Neutrophil (primary cell): ENCODE measurements at regions not wholly inside any gene's neighbourhood (a gene's known extent, or its start where the extent isn't known, plus 50 kb on each side); places are given as distances from the start of the nearest gene placed in this dataset.

Experiments
- H3K27ac ChIP-seq: fragments of 200-600 bp; sonication (generic); 2 replicates; pipeline ENCODE4 v1.5.1; 2016; ENCODE audit warnings: mild to moderate bottlenecking, moderate library complexity
- H3K27me3 ChIP-seq: fragments of 200-600 bp; sonication (generic); 2 replicates; pipeline ENCODE4 v1.6.0; 2016; ENCODE audit warnings: mild to moderate bottlenecking
- H3K36me3 ChIP-seq: fragments of 200-600 bp; sonication (generic); 2 replicates; pipeline ENCODE4 v1.5.1; 2017
- H3K4me1 ChIP-seq, 2 experiments: fragments of 200-600 bp in 1 of 2; sonication (generic) in 1 of 2; 1 replicate in 1 of 2; 2 replicates in 1 of 2; pipeline versions ENCODE4 v1.5.1 to v1.6.1; 2013 to 2016; ENCODE audit warnings: low read depth in 1 of 2, low read length in 1 of 2, mild to moderate bottlenecking in 1 of 2, moderate library complexity in 1 of 2; ENCODE audit not compliant: control insufficient read depth in 1 of 2, insufficient read depth in 1 of 2
- H3K4me3 ChIP-seq, 2 experiments: fragments of 200-600 bp in 1 of 2; sonication (generic) in 1 of 2; 1 replicate in 1 of 2; 2 replicates in 1 of 2; pipeline ENCODE4 v1.5.1; 2013 to 2016; ENCODE audit warnings: low read depth in 1 of 2, low read length in 1 of 2, mild to moderate bottlenecking in 1 of 2, moderate library complexity in 1 of 2
- H3K9me3 ChIP-seq: fragments of 200-600 bp; sonication (generic); 2 replicates; pipeline ENCODE4 v1.5.1; 2016
- TF ChIP-seq, protein P1 (sequence below): fragments of 200-600 bp; sonication (generic); IDR thresholded peaks from 2 replicates; pipeline ENCODE4 v1.5.1; 2016; ENCODE audit warnings: antibody characterized with exemption

DNA sequence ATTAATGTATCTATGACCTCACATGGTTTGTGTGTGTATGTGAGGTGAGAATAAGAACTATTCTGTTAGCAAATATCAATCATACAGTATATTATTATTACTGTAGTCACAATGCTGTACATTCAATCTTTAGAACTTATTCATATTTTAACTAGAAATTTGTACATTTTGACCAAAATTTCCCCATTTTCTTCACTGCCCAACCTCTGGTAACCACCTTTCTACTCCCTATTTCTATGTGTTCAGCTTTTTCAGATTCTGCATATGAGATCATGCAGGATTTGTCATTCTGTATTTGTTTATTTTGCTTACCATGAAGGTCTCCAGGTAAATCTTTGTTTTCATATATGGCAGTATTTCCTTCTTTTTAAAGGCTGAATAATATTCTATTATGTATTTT is 607.9 kb downstream of the SLCO4C1 start:
- Histone ChIP-seq H3K27ac (no peak overlapping the region), H3K4me1 (no peaks in the 10 kb centered on the region), H3K27me3 (no peaks in the 10 kb centered on the region), H3K36me3 (no peaks in the 10 kb centered on the region), H3K9me3 (no peaks in the 10 kb centered on the region), H3K4me3 (no peak overlapping the region)
- TF ChIP-seq, protein P1, sequence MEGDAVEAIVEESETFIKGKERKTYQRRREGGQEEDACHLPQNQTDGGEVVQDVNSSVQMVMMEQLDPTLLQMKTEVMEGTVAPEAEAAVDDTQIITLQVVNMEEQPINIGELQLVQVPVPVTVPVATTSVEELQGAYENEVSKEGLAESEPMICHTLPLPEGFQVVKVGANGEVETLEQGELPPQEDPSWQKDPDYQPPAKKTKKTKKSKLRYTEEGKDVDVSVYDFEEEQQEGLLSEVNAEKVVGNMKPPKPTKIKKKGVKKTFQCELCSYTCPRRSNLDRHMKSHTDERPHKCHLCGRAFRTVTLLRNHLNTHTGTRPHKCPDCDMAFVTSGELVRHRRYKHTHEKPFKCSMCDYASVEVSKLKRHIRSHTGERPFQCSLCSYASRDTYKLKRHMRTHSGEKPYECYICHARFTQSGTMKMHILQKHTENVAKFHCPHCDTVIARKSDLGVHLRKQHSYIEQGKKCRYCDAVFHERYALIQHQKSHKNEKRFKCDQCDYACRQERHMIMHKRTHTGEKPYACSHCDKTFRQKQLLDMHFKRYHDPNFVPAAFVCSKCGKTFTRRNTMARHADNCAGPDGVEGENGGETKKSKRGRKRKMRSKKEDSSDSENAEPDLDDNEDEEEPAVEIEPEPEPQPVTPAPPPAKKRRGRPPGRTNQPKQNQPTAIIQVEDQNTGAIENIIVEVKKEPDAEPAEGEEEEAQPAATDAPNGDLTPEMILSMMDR: no peak

DNA sequence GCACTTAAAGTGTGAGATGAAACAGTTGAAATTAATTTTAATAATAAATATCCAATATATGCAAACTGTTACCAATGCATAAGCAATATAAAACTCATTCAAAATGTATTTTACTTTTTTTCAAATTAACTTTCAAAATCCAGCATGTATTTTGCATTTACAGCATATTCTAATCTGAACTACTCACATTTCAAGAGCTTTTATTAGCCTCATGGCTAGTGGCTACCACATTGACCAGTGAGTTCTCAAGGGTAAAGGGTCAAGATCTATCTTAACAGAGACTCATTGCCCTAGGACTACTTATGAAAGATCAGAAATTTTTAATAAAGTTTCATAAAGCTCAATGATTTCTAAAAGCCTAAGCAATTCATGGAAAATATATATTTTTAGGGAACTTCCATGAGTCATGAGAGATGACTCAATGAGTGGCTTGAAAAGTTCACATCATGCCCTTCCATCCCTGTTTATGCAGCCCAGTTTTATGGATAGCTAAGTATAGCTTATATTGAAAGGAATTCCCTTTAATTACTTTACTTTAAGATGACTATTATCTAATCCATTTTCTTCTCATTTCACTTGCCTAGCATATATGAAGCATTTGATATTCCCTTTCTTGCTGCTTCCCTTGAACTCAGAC is 608.6 kb downstream of the SLCO4C1 start:
- Histone ChIP-seq H3K4me3 (no peak overlapping the region), H3K9me3 (no peaks in the 10 kb centered on the region)
- TF ChIP-seq, protein P1: no peak

DNA sequence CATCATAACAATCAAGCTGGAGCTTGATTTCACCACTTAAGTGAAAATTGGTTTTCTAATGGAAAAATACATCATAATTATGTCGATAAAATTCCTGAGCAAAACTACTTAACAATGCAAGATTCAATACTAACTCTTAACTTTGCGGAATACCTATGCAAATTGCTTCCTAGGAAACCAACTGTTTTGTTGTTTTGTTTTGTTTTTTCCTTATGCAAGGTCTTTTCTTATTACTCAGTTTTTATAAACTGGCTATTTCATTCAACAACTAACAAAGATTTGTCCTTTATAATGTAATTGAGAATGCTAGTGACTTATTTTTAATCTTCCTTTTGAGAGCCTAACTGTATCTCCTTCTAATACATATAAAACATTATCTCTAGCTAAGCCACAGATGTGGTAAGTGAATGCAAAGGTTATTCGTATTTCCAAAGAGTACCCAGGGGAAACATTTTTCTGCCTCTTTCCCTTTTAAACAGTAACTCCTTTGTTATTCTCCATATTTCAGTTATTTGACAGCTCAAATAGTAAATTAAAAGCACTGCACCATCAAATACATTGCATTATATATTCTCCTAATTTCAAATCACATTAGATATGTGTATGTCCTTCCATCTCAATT is 609.4 kb downstream of the SLCO4C1 start:
- H3K4me1 ChIP-seq: no peaks in the 10 kb centered on the region
- no peaks in the 10 kb centered on the region for H3K36me3 ChIP-seq
- TF ChIP-seq, protein P1: no peak
- no peaks in the 10 kb centered on the region for H3K9me3 ChIP-seq
- no peak overlapping the region for H3K4me3 ChIP-seq
- H3K27ac ChIP-seq: no peak overlapping the region
- H3K27me3 ChIP-seq: no peaks in the 10 kb centered on the region

More for the DNA sequence above, 608.6 kb downstream of the SLCO4C1 start:
- Histone ChIP-seq H3K27me3 (no peaks in the 10 kb centered on the region), H3K27ac (no peak overlapping the region), H3K4me1 (no peaks in the 10 kb centered on the region), H3K36me3 (no peaks in the 10 kb centered on the region)

DNA sequence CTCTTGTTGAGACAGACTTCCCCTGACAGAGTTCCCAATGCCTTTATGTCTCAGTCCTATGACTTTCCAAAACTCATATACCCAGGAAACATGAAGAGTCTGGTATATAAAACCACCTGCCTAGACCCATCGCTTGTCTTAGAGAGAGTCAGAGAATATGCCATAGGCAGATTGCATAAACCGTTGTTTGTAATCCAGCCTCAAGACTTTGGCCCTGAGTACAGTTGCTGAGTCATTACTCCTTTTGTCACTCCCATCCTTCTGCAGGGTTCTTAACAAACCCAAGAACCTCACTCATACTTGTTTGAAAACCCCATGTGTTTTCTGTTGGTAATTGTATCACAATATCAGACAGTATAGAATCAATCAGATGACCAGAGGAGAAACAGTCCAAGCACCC is 616.3 kb downstream of the SLCO4C1 start:
- H3K4me3 ChIP-seq: no peak overlapping the region
- H3K4me1 ChIP-seq: peaks cover 0 to 9% of the 10 kb centered on the region in 2 experiments
- H3K27ac ChIP-seq: no peak overlapping the region
- TF ChIP-seq, protein P1: no peak
- no peaks in the 10 kb centered on the region for H3K9me3 ChIP-seq
- H3K36me3 ChIP-seq: no peaks in the 10 kb centered on the region
- no peaks in the 10 kb centered on the region for H3K27me3 ChIP-seq

DNA sequence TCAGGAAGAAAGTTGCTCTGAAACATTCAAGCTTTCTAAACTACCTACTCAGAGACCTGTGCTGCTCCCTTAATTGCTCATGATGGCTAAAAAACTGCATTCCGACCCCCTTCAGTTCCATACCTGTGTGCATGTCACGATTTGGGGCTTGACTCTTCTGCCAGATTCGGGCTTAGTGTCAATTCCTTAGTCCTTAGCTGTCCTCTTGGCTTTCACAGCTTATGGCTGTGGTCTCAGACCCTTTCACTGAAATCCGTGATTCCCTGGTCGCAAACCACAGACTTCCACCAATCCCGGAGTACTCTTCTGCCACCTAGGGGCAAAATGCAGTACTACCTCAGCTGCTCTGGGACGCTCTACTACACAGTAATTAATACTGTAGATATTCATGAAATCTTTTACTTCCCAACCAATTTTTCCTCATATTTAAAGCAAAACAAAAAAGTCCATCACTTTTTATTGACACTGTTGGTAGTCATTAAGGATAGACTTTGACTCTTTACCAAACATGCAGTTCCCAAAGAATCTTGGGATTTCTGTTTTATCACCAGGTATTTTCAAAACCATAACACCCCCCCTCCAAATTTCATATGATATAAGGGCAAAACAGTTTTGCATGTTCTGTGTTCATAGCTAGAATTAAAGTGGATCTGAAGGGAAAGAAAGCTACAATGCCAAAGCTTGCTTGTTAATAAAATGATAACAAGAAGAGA is 617.4 kb downstream of the SLCO4C1 start:
- no peaks in the 10 kb centered on the region for H3K9me3 ChIP-seq
- no peaks in the 10 kb centered on the region for H3K36me3 ChIP-seq
- H3K4me1 ChIP-seq: peaks cover 0 to 9% of the 10 kb centered on the region in 2 experiments
- TF ChIP-seq, protein P1: peak; percentile 69
- no peak overlapping the region for H3K4me3 ChIP-seq
- no peaks in the 10 kb centered on the region for H3K27me3 ChIP-seq
- no peak overlapping the region for H3K27ac ChIP-seq
